GM23248 (cell line): ENCODE measurements at regions not wholly inside any gene's neighbourhood (a gene's known extent, or its start where the extent isn't known, plus 50 kb on each side); places are given as distances from the start of the nearest gene placed in this dataset.

Experiments used
- DNase-seq: peaks from one replicate; pipeline ENCODE4 v3.0.0-alpha.2; 2015
- H2AFZ ChIP-seq: fragments of 200-600 bp; sonication (generic); 2 replicates; pipeline ENCODE4 v1.6.1; 2016; ENCODE audit warnings: antibody characterized with exemption
- H3F3A ChIP-seq: fragments of 200-600 bp; sonication (generic); 2 replicates; pipeline ENCODE4 v1.6.1; 2016; ENCODE audit warnings: mild to moderate bottlenecking, antibody characterized with exemption, mixed run types; ENCODE audit not compliant: insufficient read depth
- H3K27ac ChIP-seq: fragments of 200-600 bp; sonication (generic); 2 replicates; pipeline ENCODE4 v1.5.1; 2016; ENCODE audit warnings: mild to moderate bottlenecking
- H3K27me3 ChIP-seq: fragments of 200-600 bp; sonication (generic); replicated peaks from 2 replicates; pipeline ENCODE4 v1.6.1; 2016; ENCODE audit warnings: mild to moderate bottlenecking; ENCODE audit not compliant: insufficient read depth
- H3K36me3 ChIP-seq: fragments of 200-600 bp; sonication (generic); 2 replicates; pipeline ENCODE4 v1.6.1; 2016; ENCODE audit warnings: low read depth, mild to moderate bottlenecking
- H3K4me1 ChIP-seq: fragments of 200-600 bp; sonication (generic); 2 replicates; pipeline ENCODE4 v1.6.1; 2016; ENCODE audit warnings: mild to moderate bottlenecking; ENCODE audit not compliant: insufficient read depth
- H3K4me2 ChIP-seq: fragments of 200-600 bp; sonication (generic); one replicate; pipeline ENCODE4 v1.6.1; 2016; ENCODE audit warnings: mild to moderate bottlenecking; ENCODE audit not compliant: unreplicated experiment
- H3K4me3 ChIP-seq: fragments of 200-600 bp; sonication (generic); 2 replicates; pipeline ENCODE4 v1.5.1; 2016; ENCODE audit warnings: mild to moderate bottlenecking
- H3K79me2 ChIP-seq: fragments of 200-600 bp; sonication (generic); 2 replicates; pipeline ENCODE4 v1.6.1; 2016; ENCODE audit warnings: mild to moderate bottlenecking; ENCODE audit not compliant: insufficient read depth
- H3K9ac ChIP-seq: fragments of 200-600 bp; sonication (generic); 2 replicates; pipeline ENCODE4 v1.6.1; 2016; ENCODE audit warnings: mild to moderate bottlenecking
- H3K9me2 ChIP-seq: fragments of 200-600 bp; sonication (generic); 2 replicates; pipeline ENCODE4 v1.6.1; 2016; ENCODE audit warnings: mixed run types, mild to moderate bottlenecking, moderate library complexity; ENCODE audit not compliant: insufficient read depth
- H3K9me3 ChIP-seq: fragments of 200-600 bp; sonication (generic); one replicate; pipeline ENCODE4 v1.6.1; 2017; ENCODE audit warnings: low read depth
- H4K20me1 ChIP-seq: fragments of 200-600 bp; sonication (generic); 2 replicates; pipeline ENCODE4 v1.6.0; 2016; ENCODE audit not compliant: insufficient read depth
- EZH2 ChIP-seq: fragments of 200-600 bp; sonication (generic); IDR thresholded peaks from 2 replicates; pipeline ENCODE4 v1.6.1; 2018; ENCODE audit warnings: antibody characterized with exemption, mild to moderate bottlenecking; ENCODE audit not compliant: insufficient read depth, poor library complexity, severe bottlenecking
- EZH2phosphoT487 ChIP-seq: fragments of 200-600 bp; sonication (generic); IDR thresholded peaks from 2 replicates; pipeline ENCODE4 v1.6.1; 2018; ENCODE audit warnings: antibody characterized with exemption, moderate library complexity, mild to moderate bottlenecking, low read depth; ENCODE audit not compliant: insufficient read depth
- WGBS, 2 experiments: methylation state at CpG; one replicate each; pipeline ENCODE4 v1.1.6; 2015 to 2017; ENCODE audit warnings: low lambda C conversion rate in 2 of 2, low coverage in 1 of 2; ENCODE audit errors: missing lambda C conversion rate in 2 of 2; 5-methylcytosine and 5-hydroxymethylcytosine counted together
- in situ Hi-C: fragments of 300-500 bp; cut with MboI; formaldehyde crosslinking; loops from 2 replicates; pipeline ENCODE4 v1.15.0; 2020

DNA sequence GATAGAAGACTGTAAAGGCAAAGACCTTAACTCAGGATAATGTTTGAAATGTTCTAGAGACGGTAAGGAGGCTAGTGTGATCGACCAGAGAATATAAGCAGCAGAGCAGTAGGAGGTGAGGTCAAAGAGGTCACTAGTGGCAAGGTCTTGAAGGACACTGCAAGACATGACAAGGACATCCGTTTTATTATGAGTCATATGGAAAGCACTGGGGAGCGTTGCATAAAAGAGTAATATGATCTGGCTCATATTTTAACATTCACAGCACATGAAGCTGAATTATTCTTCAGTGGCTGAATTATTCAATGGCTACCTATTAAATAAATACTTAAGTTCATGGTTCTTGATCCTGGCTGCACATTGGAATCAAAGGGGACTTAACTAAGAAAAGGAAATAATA, 123.7 kb downstream of the SOX9 start:
- Histone ChIP-seq H4K20me1 (no peaks in the 10 kb centered on the region), H3K4me2 (no peak overlapping the region), H3K4me3 (no peak overlapping the region), H2AFZ (no peak overlapping the region), H3K9me3 (no peaks in the 10 kb centered on the region), H3K9me2 (no peaks in the 10 kb centered on the region), H3K27ac (no peak overlapping the region), H3F3A (no peaks in the 10 kb centered on the region), H3K9ac (no peak overlapping the region), H3K79me2 (no peaks in the 10 kb centered on the region), H3K4me1 (no peaks in the 10 kb centered on the region), H3K36me3 (no peaks in the 10 kb centered on the region), H3K27me3 (peaks cover 16% of the 10 kb centered on the region)
- in situ Hi-C loops: no loop called here
- DNase-seq: no peak
- no peak for TF ChIP-seq EZH2
- no peak for TF ChIP-seq EZH2phosphoT487
- WGBS, 2 experiments: 72 to 75% methylated on average over 4 of the region's 4 CpGs

DNA sequence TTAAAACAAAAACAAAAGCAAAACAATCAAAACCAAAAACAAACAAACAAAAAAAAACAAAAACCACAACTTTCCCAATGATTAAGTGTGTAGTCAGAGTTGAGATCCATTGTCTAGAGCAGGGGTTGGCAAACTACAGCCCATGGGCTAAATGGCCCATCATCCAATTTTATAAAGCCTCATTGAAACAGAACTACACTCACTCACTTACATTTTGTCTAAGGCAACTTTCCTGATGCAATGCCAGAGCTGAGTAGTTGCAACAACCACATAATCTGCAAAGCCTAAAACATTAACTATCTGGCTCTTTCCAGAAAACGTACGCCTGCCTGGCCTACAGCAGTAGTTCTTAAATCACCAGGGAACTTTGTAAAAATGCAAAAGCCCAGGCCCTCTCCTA, 124.1 kb downstream of the SOX9 start:
- in situ Hi-C loops: no loop called here
- no peak for DNase-seq
- Histone ChIP-seq H3K4me3 (no peak overlapping the region), H3K4me2 (no peak overlapping the region), H4K20me1 (no peaks in the 10 kb centered on the region), H3K4me1 (no peaks in the 10 kb centered on the region), H3K79me2 (no peaks in the 10 kb centered on the region), H3K27ac (no peak overlapping the region), H3K9me2 (no peaks in the 10 kb centered on the region), H3K9ac (no peak overlapping the region), H3K27me3 (peaks cover 16% of the 10 kb centered on the region), H3K36me3 (no peaks in the 10 kb centered on the region), H2AFZ (no peak overlapping the region), H3K9me3 (no peaks in the 10 kb centered on the region), H3F3A (no peaks in the 10 kb centered on the region)
- WGBS, 2 experiments: 87 to 89% methylated on average over 2 of the region's 2 CpGs
- TF ChIP-seq EZH2phosphoT487 (no peak), EZH2 (no peak)

- Histone ChIP-seq H3K9ac (no peak overlapping the region), H2AFZ (no peak overlapping the region), H3K4me1 (no peaks in the 10 kb centered on the region), H3K4me3 (no peak overlapping the region), H3K27me3 (peaks cover 16% of the 10 kb centered on the region), H3K27ac (no peak overlapping the region), H3K9me3 (no peaks in the 10 kb centered on the region), H3K36me3 (no peaks in the 10 kb centered on the region), H3F3A (no peaks in the 10 kb centered on the region), H4K20me1 (no peaks in the 10 kb centered on the region), H3K4me2 (no peak overlapping the region), H3K9me2 (no peaks in the 10 kb centered on the region), H3K79me2 (no peaks in the 10 kb centered on the region)
- in situ Hi-C loops: no loop called here
- WGBS, 2 experiments: 59 to 64% methylated on average over 5 of the region's 5 CpGs
- DNase-seq: no peak
- TF ChIP-seq EZH2phosphoT487: no peak
- no peak for TF ChIP-seq EZH2
These were observed 128.6 kb downstream of the SOX9 start for GRCh38 chr17:72249441-72249840.

DNA sequence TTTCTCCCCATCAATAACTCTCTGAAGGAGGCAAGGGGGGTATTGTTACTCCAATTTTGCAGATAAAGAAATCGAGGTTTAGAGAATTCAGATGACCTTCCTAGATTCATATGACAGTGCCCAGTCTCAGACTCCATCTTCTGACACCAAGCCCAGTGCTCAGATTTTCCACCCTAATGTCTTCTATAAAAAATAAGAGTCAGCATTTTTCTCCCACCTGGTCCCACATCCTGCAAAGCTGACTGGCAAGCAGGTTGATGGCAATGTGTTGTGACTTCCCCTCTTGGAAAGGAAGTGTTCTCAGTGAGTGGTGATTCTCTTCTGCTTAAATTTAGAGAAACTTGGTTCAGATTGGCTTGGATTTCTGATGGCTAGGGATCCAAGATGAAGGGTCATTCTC, 129.4 kb downstream of the SOX9 start:
- H2AFZ ChIP-seq: no peak overlapping the region
- 32 to 35% methylated on average over 1 of the region's 1 CpG for WGBS, 2 experiments
- in situ Hi-C loops: no loop called here
- H3K9me2 ChIP-seq: no peaks in the 10 kb centered on the region
- H3K9me3 ChIP-seq: no peaks in the 10 kb centered on the region
- no peak overlapping the region for H3K9ac ChIP-seq
- DNase-seq: no peak
- H3K79me2 ChIP-seq: no peaks in the 10 kb centered on the region
- H3K27me3 ChIP-seq: peaks cover 16% of the 10 kb centered on the region
- H3K4me1 ChIP-seq: no peaks in the 10 kb centered on the region
- no peak overlapping the region for H3K27ac ChIP-seq
- no peak for TF ChIP-seq EZH2phosphoT487
- TF ChIP-seq EZH2: no peak
- no peak overlapping the region for H3K4me3 ChIP-seq
- no peaks in the 10 kb centered on the region for H4K20me1 ChIP-seq
- no peaks in the 10 kb centered on the region for H3F3A ChIP-seq
- no peaks in the 10 kb centered on the region for H3K36me3 ChIP-seq
- H3K4me2 ChIP-seq: no peak overlapping the region

DNA sequence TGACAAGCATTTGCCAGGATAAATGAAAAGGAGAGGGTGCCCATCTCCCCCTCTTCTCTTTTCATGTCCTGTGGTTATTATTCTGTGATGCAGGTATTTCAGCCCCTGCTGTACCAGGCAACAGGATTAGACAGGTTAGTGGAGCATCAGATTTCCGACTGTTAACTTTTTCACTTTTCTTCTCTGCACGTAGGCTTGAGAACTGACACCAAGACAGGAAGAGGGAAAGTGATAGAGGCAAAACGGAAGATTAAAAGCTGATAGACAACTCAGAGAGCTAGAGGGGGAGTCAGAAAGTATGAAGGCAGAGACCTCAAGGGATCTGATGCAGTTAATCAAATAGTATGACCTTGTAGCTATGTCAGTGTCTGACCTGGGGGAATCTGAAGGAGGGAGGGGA, 132.8 kb downstream of the SOX9 start:
- no peaks in the 10 kb centered on the region; the same call in 1 of the 2 replicates for H3K9me2 ChIP-seq
- no peaks in the 10 kb centered on the region for H3K36me3 ChIP-seq
- TF ChIP-seq EZH2phosphoT487 (no peak), EZH2 (no peak)
- H3K27me3 ChIP-seq: peaks cover 3% of the 10 kb centered on the region
- H3K9me3 ChIP-seq: no peaks in the 10 kb centered on the region
- no peaks in the 10 kb centered on the region for H4K20me1 ChIP-seq
- no peak overlapping the region for H3K4me2 ChIP-seq
- no peak overlapping the region for H3K4me3 ChIP-seq
- in situ Hi-C loops: no loop called here
- no peaks in the 10 kb centered on the region for H3K4me1 ChIP-seq
- DNase-seq: no peak
- no peak overlapping the region for H2AFZ ChIP-seq
- no peaks in the 10 kb centered on the region for H3F3A ChIP-seq
- H3K27ac ChIP-seq: no peak overlapping the region
- no peaks in the 10 kb centered on the region for H3K79me2 ChIP-seq
- no peak overlapping the region for H3K9ac ChIP-seq
- WGBS, 2 experiments: 29 to 42% methylated on average over 3 of the region's 3 CpGs
